Upper lobe of left lung (tissue), 4 donors: ENCODE measurements at regions not wholly inside any gene's neighbourhood (a gene's known extent, or its start where the extent isn't known, plus 50 kb on each side); places are given as distances from the start of the nearest gene placed in this dataset.

Experiments
- POLR2A ChIP-seq, 4 donors: fragments of 450-650 bp; IDR thresholded peaks; one replicate each; pipeline ENCODE4 v1.5.1; 2016 to 2017; ENCODE audit warnings: antibody characterized with exemption in 4 of 4, mild to moderate bottlenecking in 2 of 4
- TF ChIP-seq, protein P1 (sequence below), 6 experiments: fragments of 450-650 bp in 4 of 6; fragments of 200-600 bp in 2 of 6; sonication (generic) in 2 of 6; IDR thresholded peaks; one replicate each; pipeline ENCODE4 v1.5.1; 2016 to 2019; ENCODE audit warnings: antibody characterized with exemption in 6 of 6

- TF ChIP-seq POLR2A (IDR thresholded peaks at IDR 0.05), result no peak
- TF ChIP-seq, protein P1, sequence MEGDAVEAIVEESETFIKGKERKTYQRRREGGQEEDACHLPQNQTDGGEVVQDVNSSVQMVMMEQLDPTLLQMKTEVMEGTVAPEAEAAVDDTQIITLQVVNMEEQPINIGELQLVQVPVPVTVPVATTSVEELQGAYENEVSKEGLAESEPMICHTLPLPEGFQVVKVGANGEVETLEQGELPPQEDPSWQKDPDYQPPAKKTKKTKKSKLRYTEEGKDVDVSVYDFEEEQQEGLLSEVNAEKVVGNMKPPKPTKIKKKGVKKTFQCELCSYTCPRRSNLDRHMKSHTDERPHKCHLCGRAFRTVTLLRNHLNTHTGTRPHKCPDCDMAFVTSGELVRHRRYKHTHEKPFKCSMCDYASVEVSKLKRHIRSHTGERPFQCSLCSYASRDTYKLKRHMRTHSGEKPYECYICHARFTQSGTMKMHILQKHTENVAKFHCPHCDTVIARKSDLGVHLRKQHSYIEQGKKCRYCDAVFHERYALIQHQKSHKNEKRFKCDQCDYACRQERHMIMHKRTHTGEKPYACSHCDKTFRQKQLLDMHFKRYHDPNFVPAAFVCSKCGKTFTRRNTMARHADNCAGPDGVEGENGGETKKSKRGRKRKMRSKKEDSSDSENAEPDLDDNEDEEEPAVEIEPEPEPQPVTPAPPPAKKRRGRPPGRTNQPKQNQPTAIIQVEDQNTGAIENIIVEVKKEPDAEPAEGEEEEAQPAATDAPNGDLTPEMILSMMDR (IDR thresholded peaks at IDR 0.05), result no peak
These were observed 217.5 kb downstream of the DRD1 start for GRCh38 chr5:175226506-175226905.
